AG09309 (cell line): ENCODE measurements at regions not wholly inside any gene's neighbourhood (a gene's known extent, or its start where the extent isn't known, plus 50 kb on each side); places are given as distances from the start of the nearest gene placed in this dataset.
"Not testable (repeated sequence)": the region's sequence is repeated elsewhere in the genome, so short reads cannot be mapped to it uniquely, and the experiment has no call there.

Source experiments
- DNase-seq: peaks from one replicate; pipeline ENCODE4 v3.0.0-alpha.2; 2010; ENCODE audit warnings: low read depth
- H3K4me3 ChIP-seq: 2 replicates; pipeline ENCODE4 v1.5.1; 2011; ENCODE audit warnings: mild to moderate bottlenecking, low read depth, low read length, moderate library complexity; ENCODE audit not compliant: control insufficient read depth
- CTCF ChIP-seq: IDR thresholded peaks from 2 replicates; pipeline ENCODE4 v1.5.1; 2011; ENCODE audit warnings: mild to moderate bottlenecking, low read depth, low read length, inconsistent platforms; ENCODE audit not compliant: insufficient read depth, control insufficient read depth; ENCODE audit errors: missing control alignments

- DNase-seq: no peak
- H3K4me3 ChIP-seq: no peak overlapping the region
- TF ChIP-seq CTCF: no peak
These were observed 239.1 kb downstream of the CHM start for GRCh38 chrX:85808217-85808616.

- not testable (repeated sequence) for DNase-seq, H3K4me3 ChIP-seq
These were observed 275.0 kb downstream of the CHM start for GRCh38 chrX:85772391-85772790.

GRCh38 chrX:85765651-85766050 is 281.7 kb downstream of the CHM start:
- no peak overlapping the region for H3K4me3 ChIP-seq
- no peak for TF ChIP-seq CTCF
- DNase-seq: no peak

GRCh38 chrX:85723025-85723424 is 324.3 kb downstream of the CHM start:
- not testable (repeated sequence) for H3K4me3 ChIP-seq, DNase-seq

- not testable (repeated sequence) for DNase-seq, H3K4me3 ChIP-seq
These were observed 323.8 kb upstream of the POF1B start for GRCh38 chrX:85703233-85703632.

GRCh38 chrX:85698921-85699320 is 319.5 kb upstream of the POF1B start:
- DNase-seq: no peak
- TF ChIP-seq CTCF: no peak
- H3K4me3 ChIP-seq: no peak overlapping the region

- no peak for DNase-seq
- no peak for TF ChIP-seq CTCF
- no peak overlapping the region for H3K4me3 ChIP-seq
These were observed 306.4 kb upstream of the POF1B start for GRCh38 chrX:85685843-85686242.

- DNase-seq: no peak
- TF ChIP-seq CTCF: no peak
- H3K4me3 ChIP-seq: no peak overlapping the region
These were observed 287.0 kb upstream of the POF1B start for GRCh38 chrX:85666471-85666870.

GRCh38 chrX:85663970-85664369 is 284.5 kb upstream of the POF1B start:
- H3K4me3 ChIP-seq, DNase-seq: not testable (repeated sequence)
